ENCODE measurements at regions not wholly inside any gene's neighbourhood (a gene's known extent, or its start where the extent isn't known, plus 50 kb on each side); places are given as distances from the start of the nearest gene placed in this dataset.

GRCh38 chr1:100799954-100800612 is 80.5 kb downstream of the VCAM1 start:
- TF ChIP-seq CTCF (conservative IDR thresholded peaks at IDR 0.05; ENCODE audit: low read length) (no peak), EZH2phosphoT487 (IDR thresholded peaks at IDR 0.05; ENCODE audit: borderline replicate concordance, low read depth, low read length) (no peak)

All from OCI-LY7 (cell line).